Thoracic aorta (tissue), 2 donors: ENCODE measurements at regions not wholly inside any gene's neighbourhood (a gene's known extent, or its start where the extent isn't known, plus 50 kb on each side); places are given as distances from the start of the nearest gene placed in this dataset.

Experiments
- ATAC-seq: fragments of 150-250 bp; one replicate; pipeline ENCODE4 v1.8.0; 2017; ENCODE audit warnings: low read depth; ENCODE audit not compliant: insufficient number of reproducible peaks, low FRiP score
- DNase-seq: peaks from one replicate; pipeline ENCODE4 v3.0.0-alpha.2; 2020; ENCODE audit warnings: low spot score
- H3K27ac ChIP-seq, 2 donors: fragments of 200-600 bp; sonication (generic); 1 replicate in 1 of 2; 2 replicates in 1 of 2; pipeline ENCODE4 v1.5.1; 2016; ENCODE audit warnings: mild to moderate bottlenecking in 2 of 2, moderate library complexity in 2 of 2
- H3K27me3 ChIP-seq: fragments of 200-600 bp; sonication (generic); replicated peaks from 2 replicates; pipeline ENCODE4 v1.6.0; 2016; ENCODE audit warnings: mild to moderate bottlenecking; ENCODE audit not compliant: insufficient read depth
- H3K36me3 ChIP-seq: fragments of 200-600 bp; sonication (generic); one replicate; pipeline ENCODE4 v1.5.1; 2016
- H3K4me1 ChIP-seq, 2 donors: fragments of 200-600 bp; sonication (generic); 1 replicate in 1 of 2; 2 replicates in 1 of 2; pipeline versions ENCODE4 v1.5.1 to v1.6.0; 2016; ENCODE audit warnings: low read depth in 2 of 2, mild to moderate bottlenecking in 1 of 2; ENCODE audit not compliant: control insufficient read depth in 1 of 2
- H3K4me3 ChIP-seq: fragments of 200-600 bp; sonication (generic); 2 replicates; pipeline ENCODE4 v1.5.1; 2016; ENCODE audit warnings: mild to moderate bottlenecking
- H3K9me3 ChIP-seq: fragments of 200-600 bp; sonication (generic); 2 replicates; pipeline ENCODE4 v1.5.1; 2016
- CTCF ChIP-seq: fragments of 200-600 bp; sonication (generic); IDR thresholded peaks from one replicate; pipeline ENCODE4 v1.5.1; 2019; ENCODE audit warnings: antibody characterized with exemption

GRCh38 chr2:217313386-217313785 lies 453.5 kb upstream of the TNP1 start:
- DNase-seq (no peak), ATAC-seq (no peak)
- no peak overlapping the region for H3K4me3 ChIP-seq
- no peak for TF ChIP-seq CTCF
- H3K27me3 ChIP-seq: no peaks in the 10 kb centered on the region
- no peaks in the 10 kb centered on the region for H3K9me3 ChIP-seq
- H3K36me3 ChIP-seq: no peaks in the 10 kb centered on the region
- H3K27ac ChIP-seq: no peak overlapping the region
- no peaks in the 10 kb centered on the region for H3K4me1 ChIP-seq

GRCh38 chr2:217309056-217309455 lies 449.2 kb upstream of the TNP1 start:
- DNase-seq: no peak
- Histone ChIP-seq H3K27ac (no peak overlapping the region), H3K36me3 (no peaks in the 10 kb centered on the region), H3K27me3 (no peaks in the 10 kb centered on the region), H3K4me1 (no peaks in the 10 kb centered on the region), H3K9me3 (no peaks in the 10 kb centered on the region), H3K4me3 (no peak overlapping the region)
- no peak for ATAC-seq
- TF ChIP-seq CTCF: no peak

- Histone ChIP-seq H3K27me3 (no peaks in the 10 kb centered on the region), H3K9me3 (no peaks in the 10 kb centered on the region), H3K27ac (no peak overlapping the region), H3K4me3 (no peak overlapping the region), H3K4me1 (no peaks in the 10 kb centered on the region), H3K36me3 (no peaks in the 10 kb centered on the region)
- TF ChIP-seq CTCF: no peak
- DNase-seq (no peak), ATAC-seq (no peak)
Measured at GRCh38 chr2:217307023-217307422, 447.2 kb upstream of the TNP1 start.

- Histone ChIP-seq H3K9me3 (no peaks in the 10 kb centered on the region), H3K27ac (no peak overlapping the region), H3K27me3 (no peaks in the 10 kb centered on the region), H3K36me3 (no peaks in the 10 kb centered on the region), H3K4me1 (peaks cover 0 to 11% of the 10 kb centered on the region in 2 donors), H3K4me3 (no peak overlapping the region)
- ATAC-seq (no peak), DNase-seq (no peak)
- no peak for TF ChIP-seq CTCF
Measured at GRCh38 chr2:217305882-217306281, 446.0 kb upstream of the TNP1 start.

- DNase-seq (no peak), ATAC-seq (no peak)
- no peak for TF ChIP-seq CTCF
- Histone ChIP-seq H3K4me1 (peaks cover 0 to 11% of the 10 kb centered on the region in 2 donors), H3K27me3 (no peaks in the 10 kb centered on the region), H3K27ac (no peak overlapping the region), H3K9me3 (no peaks in the 10 kb centered on the region), H3K36me3 (no peaks in the 10 kb centered on the region), H3K4me3 (no peak overlapping the region)
Measured at GRCh38 chr2:217304582-217304981, 444.7 kb upstream of the TNP1 start.
